Cardiac septum (tissue), 1 donor: ENCODE measurements at regions not wholly inside any gene's neighbourhood (a gene's known extent, or its start where the extent isn't known, plus 50 kb on each side); places are given as distances from the start of the nearest gene placed in this dataset.

Source experiments
- DNase-seq: peaks from one replicate; pipeline ENCODE4 v3.0.0-alpha.2; 2020; ENCODE audit warnings: low spot score
- intact Hi-C: fragments of 100-400 bp; cut with DNase I; formaldehyde crosslinking; loops from one replicate; pipeline ENCODE4 v1.14.0; 2022
- donor health status: DM: no; HTN: no; CAD: no.

DNA sequence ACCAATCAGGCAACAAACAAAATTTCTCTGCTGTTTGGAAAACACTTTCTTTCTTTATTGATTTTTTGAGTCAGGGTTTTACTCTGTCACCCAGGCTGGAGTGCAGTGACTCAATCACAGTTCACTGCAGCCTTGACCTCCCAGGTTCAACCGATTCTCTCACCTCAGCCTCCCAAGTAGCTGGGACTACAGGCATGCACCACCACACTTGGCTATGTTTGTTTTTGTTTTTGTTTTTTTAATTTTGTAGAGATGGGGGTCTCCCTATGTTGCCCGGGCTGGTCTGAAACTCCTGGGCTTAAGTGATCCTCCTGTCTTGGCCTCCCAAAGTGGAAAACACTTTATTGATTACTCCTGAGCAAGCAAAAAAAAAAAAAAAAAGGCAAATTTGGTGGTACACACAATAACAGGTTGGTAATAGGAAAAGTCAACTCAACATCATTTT, 276.4 kb downstream of the SOX9 start:
- intact Hi-C loops = no loop called here
- no peak for DNase-seq

GRCh38 chr17:72397687-72398086, 276.9 kb downstream of the SOX9 start:
- intact Hi-C loops = no loop called here
- no peak for DNase-seq

DNA sequence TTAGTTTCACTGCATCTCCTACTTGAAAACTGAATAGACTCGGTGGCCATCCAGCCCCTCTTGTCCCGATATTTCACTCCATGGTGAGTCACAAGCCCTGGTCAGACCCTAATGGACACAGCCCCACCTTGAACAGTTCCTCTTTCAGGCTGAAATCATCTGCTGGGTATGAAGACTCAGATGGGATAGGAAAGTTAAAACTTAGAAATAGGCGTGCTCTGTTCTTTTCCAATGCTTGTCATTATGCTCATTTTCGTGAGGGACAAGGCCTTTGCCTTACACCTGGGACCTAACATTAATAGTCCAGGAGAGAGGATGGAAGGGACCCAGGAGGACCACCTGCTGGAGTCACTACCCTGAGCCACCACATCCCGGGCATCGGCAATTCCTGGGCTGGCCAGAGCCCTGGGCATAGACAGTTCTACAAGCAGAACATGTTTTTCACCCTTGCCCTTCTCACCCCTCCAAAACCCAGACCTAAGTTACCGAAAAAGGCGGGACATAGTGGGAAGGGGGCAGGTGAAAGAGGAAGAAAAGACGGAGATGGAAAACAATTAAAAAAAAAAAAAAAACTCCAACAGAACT, 278.3 kb downstream of the SOX9 start:
- DNase-seq = no peak
- intact Hi-C loops = no loop called here

- no peak for DNase-seq
- intact Hi-C loops = no loop called here
Measured at GRCh38 chr17:72399608-72400487, 279.0 kb downstream of the SOX9 start.

DNA sequence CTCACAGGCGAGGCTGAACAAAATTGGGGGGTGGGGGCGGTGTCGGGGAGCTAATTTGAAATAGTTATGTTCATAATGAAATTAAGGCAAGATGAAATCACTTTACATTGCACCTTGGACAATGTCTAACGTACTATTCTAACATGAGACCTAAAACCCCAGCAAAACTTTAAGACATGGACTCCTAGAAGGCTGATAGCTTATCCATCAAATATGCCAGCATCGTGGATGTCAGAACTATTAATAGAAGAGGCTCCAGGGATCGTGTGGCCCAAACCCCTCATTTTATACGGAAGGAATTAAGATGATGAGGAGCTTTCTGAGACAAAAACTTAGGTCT, 279.6 kb downstream of the SOX9 start:
- intact Hi-C loops = no loop called here
- DNase-seq = no peak

DNA sequence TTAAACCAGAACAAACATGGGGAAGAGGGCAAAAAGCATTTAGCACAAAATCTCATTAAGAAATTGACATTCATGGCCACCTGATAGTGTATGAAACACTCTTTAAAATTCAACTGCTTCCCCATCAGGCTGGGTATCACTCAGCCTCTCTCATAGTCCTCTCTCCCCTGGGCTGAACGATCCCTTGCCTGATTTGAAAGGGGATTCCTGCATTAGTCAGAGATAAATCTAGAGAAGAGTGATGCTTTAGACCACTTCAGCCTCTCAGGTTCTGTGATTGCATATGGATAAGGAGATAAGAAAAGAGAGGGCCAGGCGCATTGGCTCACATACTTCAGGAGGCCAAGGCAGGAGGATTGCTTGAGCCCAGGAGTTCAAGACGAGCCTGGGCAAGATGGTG, 280.0 kb downstream of the SOX9 start:
- intact Hi-C loops = no loop called here
- no peak for DNase-seq

- DNase-seq = no peak
- intact Hi-C loops = no loop called here
Measured at GRCh38 chr17:72401883-72402726, 281.3 kb downstream of the SOX9 start.

GRCh38 chr17:72402727-72403210, 281.9 kb downstream of the SOX9 start:
- intact Hi-C loops = no loop called here
- no peak for DNase-seq

DNA sequence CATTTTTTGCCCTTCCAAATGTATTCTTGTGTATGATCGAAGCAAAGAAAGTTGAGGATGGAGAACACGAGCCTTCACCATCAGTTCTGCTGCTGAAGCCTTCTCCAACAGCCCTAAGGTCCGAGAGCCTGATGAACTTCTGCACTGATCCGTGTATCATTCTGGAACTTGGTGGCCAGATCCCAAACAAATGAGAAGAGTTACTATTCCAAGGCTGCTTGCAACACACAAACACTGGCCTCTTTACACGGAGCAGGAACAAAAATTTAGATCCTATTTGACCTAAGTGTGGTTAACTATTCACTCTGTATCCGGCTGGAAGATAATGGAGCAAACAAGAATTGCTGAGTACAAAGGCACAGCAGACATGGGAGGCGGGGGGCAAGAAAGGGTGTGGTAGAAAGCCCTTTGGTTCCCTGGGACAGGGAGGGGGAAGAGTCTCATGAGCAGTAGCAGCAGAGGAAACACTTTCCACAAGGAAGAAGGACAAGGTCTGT, 282.9 kb downstream of the SOX9 start:
- intact Hi-C loops = no loop called here
- DNase-seq = no peak

DNA sequence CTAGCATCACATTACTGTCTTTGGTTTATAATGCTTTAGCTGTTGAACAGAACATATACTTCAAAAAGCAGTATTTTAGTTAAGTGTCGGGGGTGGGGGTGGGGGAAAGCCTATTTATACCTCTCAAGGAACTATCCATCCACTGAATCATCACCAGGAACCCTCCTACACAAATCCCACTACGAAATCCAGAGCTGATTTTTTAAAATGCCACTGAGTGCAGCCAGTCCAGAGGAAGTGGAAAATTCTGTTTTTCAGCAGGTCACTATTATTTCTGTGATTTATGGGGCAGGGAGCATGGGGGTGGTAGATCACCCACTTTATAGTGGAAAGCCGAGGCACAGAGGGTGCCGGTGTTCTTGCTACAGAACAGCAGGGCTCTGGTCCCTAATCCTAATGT, 284.1 kb downstream of the SOX9 start:
- intact Hi-C loops = no loop called here
- no peak for DNase-seq

DNA sequence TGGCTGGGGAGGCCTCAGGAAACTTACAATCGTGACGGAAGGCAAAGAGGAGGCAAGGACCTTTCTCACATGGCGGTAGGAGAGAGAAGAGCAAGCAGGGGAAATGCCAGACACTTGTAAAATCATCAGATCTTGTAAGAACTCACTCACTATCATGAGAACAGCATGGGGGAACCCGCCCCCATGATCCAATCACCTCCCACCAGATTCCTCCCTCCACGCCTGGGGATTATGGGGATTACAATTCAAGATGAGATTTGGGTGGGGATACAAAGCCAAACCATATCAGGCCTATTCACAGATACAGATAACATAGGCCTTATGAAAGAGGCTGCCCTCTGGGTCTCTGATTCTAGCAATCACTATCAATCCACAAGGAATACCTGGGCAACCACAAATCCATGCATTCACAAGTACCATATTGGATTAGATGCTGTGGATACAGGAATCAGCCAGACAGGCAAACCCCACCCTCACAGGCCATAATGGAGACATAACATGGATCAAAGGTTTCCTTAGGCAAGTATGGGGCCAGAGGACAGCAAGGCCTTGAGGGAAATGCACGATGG, 284.9 kb downstream of the SOX9 start:
- no peak for DNase-seq
- intact Hi-C loops = no loop called here

- DNase-seq = no peak
- intact Hi-C loops = no loop called here
Measured at GRCh38 chr17:72406498-72406897, 285.7 kb downstream of the SOX9 start.

DNA sequence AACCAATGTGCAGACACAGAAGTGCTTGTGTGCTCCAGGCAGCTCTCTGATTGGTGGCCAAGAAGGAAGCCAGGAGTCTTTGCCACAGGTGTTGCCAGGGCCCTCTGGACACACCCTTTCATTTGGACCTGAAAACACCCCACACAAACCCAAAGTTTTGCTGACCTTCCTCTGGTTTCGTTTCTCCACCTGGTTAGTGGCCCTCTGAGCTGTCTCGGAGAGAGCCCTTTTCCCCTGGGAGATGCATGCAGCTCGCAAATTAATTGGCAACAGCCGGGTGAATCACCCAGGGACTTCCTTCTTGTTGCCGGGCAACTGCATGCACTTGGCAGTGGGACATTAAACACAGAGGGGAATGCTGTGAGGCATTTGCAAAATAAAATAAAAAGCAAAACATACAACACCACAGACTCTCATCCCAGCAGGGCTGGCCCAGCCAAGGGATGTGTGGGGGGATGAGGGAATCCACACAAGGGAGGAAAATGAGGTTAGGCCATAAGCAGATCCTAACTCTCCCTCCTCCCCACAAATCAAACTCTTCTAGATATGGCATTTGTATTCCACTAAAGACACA, 286.6 kb downstream of the SOX9 start:
- intact Hi-C loops = no loop called here
- DNase-seq = no peak

DNA sequence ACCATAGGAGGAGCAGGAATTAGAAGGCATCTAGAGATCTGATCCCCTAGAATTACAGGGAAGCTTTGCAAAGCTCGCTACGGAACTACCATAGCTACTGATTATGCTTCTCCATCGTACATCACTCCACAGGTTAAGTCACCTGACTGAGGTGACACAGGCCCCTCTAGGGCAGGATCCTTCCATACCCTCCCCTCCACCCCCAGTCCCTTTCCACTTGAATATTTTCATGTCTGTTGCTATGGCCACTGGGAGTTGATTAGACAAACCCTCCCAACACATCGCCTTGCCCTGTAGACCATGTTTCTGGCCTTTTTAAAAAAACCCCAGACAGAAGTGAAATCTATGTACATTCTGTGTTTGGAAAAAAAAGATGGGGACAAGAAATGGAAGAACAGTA, 287.1 kb downstream of the SOX9 start:
- DNase-seq = no peak
- intact Hi-C loops = no loop called here

DNA sequence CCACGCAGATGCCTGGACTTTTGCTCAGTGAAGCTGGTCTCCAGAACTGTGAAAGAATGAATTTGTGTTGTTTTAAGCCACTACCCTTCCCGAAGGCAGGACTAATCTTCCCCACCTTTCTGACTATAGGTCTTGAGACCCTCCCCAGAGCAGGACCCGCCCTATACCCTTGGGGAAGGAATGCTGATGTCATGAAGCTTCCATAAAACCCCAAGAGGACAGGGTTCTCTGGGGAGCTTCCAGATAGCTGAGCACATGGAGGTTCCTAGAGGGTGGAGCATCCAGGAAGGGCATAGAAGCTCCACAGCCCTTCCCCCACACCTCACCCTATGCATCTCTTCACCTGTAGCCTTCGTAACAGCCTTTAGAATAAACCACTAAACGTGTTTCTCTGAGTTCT, 287.8 kb downstream of the SOX9 start:
- intact Hi-C loops = no loop called here
- DNase-seq = no peak

- intact Hi-C loops = no loop called here
- no peak for DNase-seq
Measured at GRCh38 chr17:72409405-72410002, 288.7 kb downstream of the SOX9 start.

DNA sequence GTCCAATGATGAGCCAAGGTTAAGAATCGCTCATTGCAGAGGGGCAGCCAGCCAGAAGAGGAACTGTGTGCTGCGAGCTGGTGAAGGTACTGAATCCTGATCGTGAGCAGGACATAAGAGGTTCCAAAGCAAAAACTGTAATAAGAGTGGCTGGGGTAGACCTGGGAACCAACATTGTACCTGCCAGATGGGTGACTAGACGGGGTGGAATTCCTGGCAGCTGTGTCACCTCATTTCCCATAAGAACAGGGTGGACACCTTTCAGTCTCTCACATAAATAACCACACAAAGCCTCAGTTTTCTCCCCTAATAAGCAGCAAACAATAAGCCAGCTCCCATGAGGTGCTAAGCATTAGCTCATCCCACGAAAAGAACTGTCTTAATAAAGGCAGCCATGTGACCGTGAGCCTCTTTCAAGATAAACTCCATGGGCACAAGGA, 290.3 kb downstream of the SOX9 start:
- DNase-seq = no peak
- intact Hi-C loops = no loop called here

GRCh38 chr17:72412650-72413076, 291.8 kb downstream of the SOX9 start:
- no peak for DNase-seq
- intact Hi-C loops = no loop called here
